GM23338 (cell line): ENCODE measurements at regions not wholly inside any gene's neighbourhood (a gene's known extent, or its start where the extent isn't known, plus 50 kb on each side); places are given as distances from the start of the nearest gene placed in this dataset.

Source experiments
- CTCF ChIP-seq, 2 experiments: fragments of 200-600 bp in 1 of 2; sonication (generic) in 1 of 2; conservative IDR thresholded peaks; 2 replicates each; pipeline versions ENCODE4 v1.5.1 to v1.6.1; 2016 to 2017; ENCODE audit warnings: antibody characterized with exemption in 2 of 2, low read depth in 2 of 2, mild to moderate bottlenecking in 2 of 2, moderate library complexity in 1 of 2
- POLR2AphosphoS5 ChIP-seq: IDR thresholded peaks from 2 replicates; pipeline ENCODE4 v1.6.1; 2016; ENCODE audit warnings: antibody characterized with exemption, low read depth
- TF ChIP-seq, protein P1 (sequence below): IDR thresholded peaks from one replicate; pipeline ENCODE4 v1.6.1; 2018; ENCODE audit warnings: antibody characterized with exemption; ENCODE audit not compliant: unreplicated experiment

DNA sequence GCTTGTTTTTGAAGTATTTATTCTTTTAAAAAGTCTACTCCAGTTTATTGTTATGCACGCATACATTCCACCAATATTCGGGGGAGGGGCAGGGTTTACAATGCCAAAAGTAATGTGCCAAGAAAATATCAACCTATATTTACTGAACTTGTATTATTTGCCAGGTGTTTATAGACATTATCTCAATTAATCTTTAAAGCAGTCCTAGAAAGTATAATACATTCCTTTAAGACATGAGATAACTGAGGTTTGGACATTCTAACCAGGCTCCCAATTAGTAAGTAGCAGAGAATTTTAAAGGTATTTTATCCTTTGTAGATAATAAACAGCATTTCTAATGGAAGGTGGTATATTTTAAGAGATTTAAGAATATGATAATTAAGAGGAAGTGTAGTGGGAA is 124.5 kb upstream of the LRIG3 start:
- TF ChIP-seq CTCF (conservative IDR thresholded peaks at IDR 0.05; ENCODE audit: low read depth in 2 of 2) (no peak), POLR2AphosphoS5 (no peak)
- TF ChIP-seq, protein P1, sequence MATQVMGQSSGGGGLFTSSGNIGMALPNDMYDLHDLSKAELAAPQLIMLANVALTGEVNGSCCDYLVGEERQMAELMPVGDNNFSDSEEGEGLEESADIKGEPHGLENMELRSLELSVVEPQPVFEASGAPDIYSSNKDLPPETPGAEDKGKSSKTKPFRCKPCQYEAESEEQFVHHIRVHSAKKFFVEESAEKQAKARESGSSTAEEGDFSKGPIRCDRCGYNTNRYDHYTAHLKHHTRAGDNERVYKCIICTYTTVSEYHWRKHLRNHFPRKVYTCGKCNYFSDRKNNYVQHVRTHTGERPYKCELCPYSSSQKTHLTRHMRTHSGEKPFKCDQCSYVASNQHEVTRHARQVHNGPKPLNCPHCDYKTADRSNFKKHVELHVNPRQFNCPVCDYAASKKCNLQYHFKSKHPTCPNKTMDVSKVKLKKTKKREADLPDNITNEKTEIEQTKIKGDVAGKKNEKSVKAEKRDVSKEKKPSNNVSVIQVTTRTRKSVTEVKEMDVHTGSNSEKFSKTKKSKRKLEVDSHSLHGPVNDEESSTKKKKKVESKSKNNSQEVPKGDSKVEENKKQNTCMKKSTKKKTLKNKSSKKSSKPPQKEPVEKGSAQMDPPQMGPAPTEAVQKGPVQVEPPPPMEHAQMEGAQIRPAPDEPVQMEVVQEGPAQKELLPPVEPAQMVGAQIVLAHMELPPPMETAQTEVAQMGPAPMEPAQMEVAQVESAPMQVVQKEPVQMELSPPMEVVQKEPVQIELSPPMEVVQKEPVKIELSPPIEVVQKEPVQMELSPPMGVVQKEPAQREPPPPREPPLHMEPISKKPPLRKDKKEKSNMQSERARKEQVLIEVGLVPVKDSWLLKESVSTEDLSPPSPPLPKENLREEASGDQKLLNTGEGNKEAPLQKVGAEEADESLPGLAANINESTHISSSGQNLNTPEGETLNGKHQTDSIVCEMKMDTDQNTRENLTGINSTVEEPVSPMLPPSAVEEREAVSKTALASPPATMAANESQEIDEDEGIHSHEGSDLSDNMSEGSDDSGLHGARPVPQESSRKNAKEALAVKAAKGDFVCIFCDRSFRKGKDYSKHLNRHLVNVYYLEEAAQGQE: no peak
